Tibial artery (tissue), 4 donors: ENCODE measurements at regions not wholly inside any gene's neighbourhood (a gene's known extent, or its start where the extent isn't known, plus 50 kb on each side); places are given as distances from the start of the nearest gene placed in this dataset.
"Not testable (repeated sequence)": the region's sequence is repeated elsewhere in the genome, so short reads cannot be mapped to it uniquely, and the experiment has no call there.

Experiments
- DNase-seq, 2 donors: peaks; one replicate each; pipeline ENCODE4 v3.0.0-alpha.2; 2019
- H3K27ac ChIP-seq, 2 donors: fragments of 200-600 bp; sonication (generic) in 1 of 2; 1 replicate in 1 of 2; 2 replicates in 1 of 2; pipeline ENCODE4 v1.5.1; 2018 to 2019; ENCODE audit warnings: mild to moderate bottlenecking in 1 of 2
- H3K27me3 ChIP-seq, 2 donors: fragments of 200-600 bp; sonication (generic) in 1 of 2; one replicate each; pipeline versions ENCODE4 v1.5.1 to v1.6.0; 2016 to 2019
- H3K36me3 ChIP-seq, 3 donors: fragments of 200-600 bp; sonication (generic) in 2 of 3; one replicate each; pipeline ENCODE4 v1.5.1; 2016 to 2019; ENCODE audit warnings: mild to moderate bottlenecking in 2 of 3
- H3K4me1 ChIP-seq, 4 donors: fragments of 200-600 bp; sonication (generic) in 2 of 4; 1 replicate in 3 of 4; 2 replicates in 1 of 4; pipeline ENCODE4 v1.5.1; 2016 to 2019
- H3K4me3 ChIP-seq, 2 donors: fragments of 200-600 bp; sonication (generic) in 1 of 2; 1 replicate in 1 of 2; 2 replicates in 1 of 2; pipeline ENCODE4 v1.5.1; 2018 to 2019; ENCODE audit warnings: mild to moderate bottlenecking in 2 of 2
- H3K9me3 ChIP-seq, 3 donors: fragments of 200-600 bp; sonication (generic) in 1 of 3; one replicate each; pipeline ENCODE4 v1.5.1; 2016 to 2019
- intact Hi-C: fragments of 100-400 bp; cut with DNase I; formaldehyde crosslinking; loops from one replicate; pipeline ENCODE4 v1.15.0; 2023; ENCODE audit warnings: low total_unique reads
- TF ChIP-seq, protein P1 (sequence below), 2 experiments: fragments of 200-600 bp in 1 of 2; fragments of 450-650 bp in 1 of 2; IDR thresholded peaks; one replicate each; pipeline ENCODE4 v1.5.1; 2017 to 2019; ENCODE audit warnings: antibody characterized with exemption in 2 of 2, mild to moderate bottlenecking in 1 of 2, moderate library complexity in 1 of 2

DNA sequence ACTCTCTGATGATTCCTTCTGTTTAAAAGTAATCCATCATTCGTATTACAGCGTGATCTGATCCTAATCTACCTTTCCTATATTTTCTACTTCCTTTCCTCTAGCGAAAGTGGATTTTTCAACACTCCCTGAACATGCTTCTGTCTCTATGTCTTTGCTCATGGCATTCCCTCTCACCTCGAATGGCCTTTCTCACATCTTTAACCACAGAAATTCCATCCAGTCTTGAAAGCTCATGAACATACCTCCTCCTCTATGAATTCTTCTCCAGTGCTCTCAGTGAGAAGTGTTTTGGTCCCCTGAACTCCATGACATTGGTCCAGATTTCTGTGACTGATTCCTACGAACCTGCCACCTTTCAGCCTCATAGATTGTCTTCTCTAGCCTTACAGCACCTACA, 323.2 kb downstream of the RAD51AP2 start:
- intact Hi-C loops = no loop called here
- no peaks in the 10 kb centered on the region for H3K4me1 ChIP-seq
- H3K4me3 ChIP-seq = no peak overlapping the region
- TF ChIP-seq, protein P1, sequence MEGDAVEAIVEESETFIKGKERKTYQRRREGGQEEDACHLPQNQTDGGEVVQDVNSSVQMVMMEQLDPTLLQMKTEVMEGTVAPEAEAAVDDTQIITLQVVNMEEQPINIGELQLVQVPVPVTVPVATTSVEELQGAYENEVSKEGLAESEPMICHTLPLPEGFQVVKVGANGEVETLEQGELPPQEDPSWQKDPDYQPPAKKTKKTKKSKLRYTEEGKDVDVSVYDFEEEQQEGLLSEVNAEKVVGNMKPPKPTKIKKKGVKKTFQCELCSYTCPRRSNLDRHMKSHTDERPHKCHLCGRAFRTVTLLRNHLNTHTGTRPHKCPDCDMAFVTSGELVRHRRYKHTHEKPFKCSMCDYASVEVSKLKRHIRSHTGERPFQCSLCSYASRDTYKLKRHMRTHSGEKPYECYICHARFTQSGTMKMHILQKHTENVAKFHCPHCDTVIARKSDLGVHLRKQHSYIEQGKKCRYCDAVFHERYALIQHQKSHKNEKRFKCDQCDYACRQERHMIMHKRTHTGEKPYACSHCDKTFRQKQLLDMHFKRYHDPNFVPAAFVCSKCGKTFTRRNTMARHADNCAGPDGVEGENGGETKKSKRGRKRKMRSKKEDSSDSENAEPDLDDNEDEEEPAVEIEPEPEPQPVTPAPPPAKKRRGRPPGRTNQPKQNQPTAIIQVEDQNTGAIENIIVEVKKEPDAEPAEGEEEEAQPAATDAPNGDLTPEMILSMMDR (IDR thresholded peaks at IDR 0.05) = no peak
- H3K9me3 ChIP-seq = no peaks in the 10 kb centered on the region
- peaks cover 0 to 3% of the 10 kb centered on the region in 2 donors for H3K27me3 ChIP-seq
- DNase-seq = no peak
- no peaks in the 10 kb centered on the region for H3K36me3 ChIP-seq
- no peak overlapping the region for H3K27ac ChIP-seq

DNA sequence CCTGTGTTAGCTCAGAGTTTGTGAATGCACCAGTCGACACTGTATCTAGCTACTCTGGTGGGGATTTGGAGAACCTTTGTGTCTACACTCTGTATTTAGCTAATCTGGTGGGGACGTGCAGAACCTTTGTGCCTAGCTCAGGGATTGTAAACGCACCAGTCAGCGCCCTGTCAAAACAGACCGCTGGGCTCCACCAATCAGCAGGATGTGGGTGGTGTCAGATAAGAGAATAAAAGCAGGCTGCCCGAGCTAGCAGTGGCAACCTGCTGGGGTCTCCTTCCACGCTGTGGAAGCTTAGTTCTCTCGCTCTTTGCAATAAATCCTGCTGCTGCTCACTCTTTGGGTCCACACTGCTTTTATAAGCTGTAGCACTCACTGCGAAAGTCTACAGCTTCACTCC, 324.2 kb downstream of the RAD51AP2 start:
- TF ChIP-seq, protein P1 (IDR thresholded peaks at IDR 0.05) = no peak

DNA sequence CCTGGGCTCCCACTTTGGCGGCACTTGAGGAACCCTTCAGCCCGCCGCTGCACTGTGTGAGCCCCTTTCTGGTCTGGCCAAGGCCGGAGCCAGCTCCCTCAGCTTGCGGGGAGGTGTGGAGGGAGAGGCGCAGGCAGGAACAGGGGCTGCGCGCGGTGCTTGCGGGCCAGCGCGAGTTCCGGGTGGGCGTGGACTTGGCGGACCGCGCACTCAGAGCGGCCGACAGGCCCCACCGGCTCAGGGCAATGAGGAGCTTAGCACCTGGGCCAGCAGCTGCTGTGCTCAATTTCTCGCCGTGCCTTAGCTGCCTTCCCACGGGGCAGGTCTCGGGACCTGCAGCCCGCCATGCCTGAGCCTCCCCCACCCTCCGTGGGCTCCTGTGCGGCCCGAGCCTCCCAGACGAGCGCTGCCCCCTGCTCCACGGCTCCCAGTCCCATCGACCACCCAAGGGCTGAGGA, 324.8 kb downstream of the RAD51AP2 start:
- H3K4me1 ChIP-seq, H3K27me3 ChIP-seq, H3K9me3 ChIP-seq, H3K27ac ChIP-seq, DNase-seq, intact Hi-C loops, H3K4me3 ChIP-seq, H3K36me3 ChIP-seq: not testable (repeated sequence)

More for the DNA sequence above, 324.2 kb downstream of the RAD51AP2 start:
- Histone ChIP-seq H3K27ac (no peak overlapping the region), H3K36me3 (no peaks in the 10 kb centered on the region), H3K4me1 (no peaks in the 10 kb centered on the region), H3K9me3 (no peaks in the 10 kb centered on the region), H3K27me3 (peaks cover 0 to 3% of the 10 kb centered on the region in 2 donors), H3K4me3 (no peak overlapping the region)
- intact Hi-C loops = no loop called here
- no peak for DNase-seq

DNA sequence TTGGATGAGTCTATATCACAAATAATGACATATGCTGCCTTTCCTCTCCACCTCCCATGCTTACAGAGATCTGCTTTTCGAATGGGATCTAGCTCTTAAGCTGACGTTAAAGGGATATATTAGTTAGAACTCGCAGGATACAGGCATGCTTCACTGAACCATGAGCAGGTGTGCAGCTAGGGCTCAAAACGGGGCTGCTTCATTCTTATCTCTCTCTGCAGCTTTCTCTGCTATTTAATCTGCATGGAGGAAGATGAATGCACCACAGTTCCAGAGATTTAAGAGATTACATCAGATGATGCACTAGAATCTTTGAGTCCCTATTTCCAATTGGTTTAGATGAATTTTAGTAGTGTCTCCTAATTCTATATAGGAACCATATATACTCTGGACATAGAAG, 327.0 kb downstream of the RAD51AP2 start:
- TF ChIP-seq, protein P1 (IDR thresholded peaks at IDR 0.05) = no peak
- H3K4me3 ChIP-seq = no peak overlapping the region
- H3K36me3 ChIP-seq = no peaks in the 10 kb centered on the region
- intact Hi-C loops = no loop called here
- no peak for DNase-seq
- no peaks in the 10 kb centered on the region for H3K27me3 ChIP-seq
- H3K9me3 ChIP-seq = no peaks in the 10 kb centered on the region
- no peak overlapping the region for H3K27ac ChIP-seq
- H3K4me1 ChIP-seq = no peaks in the 10 kb centered on the region

DNA sequence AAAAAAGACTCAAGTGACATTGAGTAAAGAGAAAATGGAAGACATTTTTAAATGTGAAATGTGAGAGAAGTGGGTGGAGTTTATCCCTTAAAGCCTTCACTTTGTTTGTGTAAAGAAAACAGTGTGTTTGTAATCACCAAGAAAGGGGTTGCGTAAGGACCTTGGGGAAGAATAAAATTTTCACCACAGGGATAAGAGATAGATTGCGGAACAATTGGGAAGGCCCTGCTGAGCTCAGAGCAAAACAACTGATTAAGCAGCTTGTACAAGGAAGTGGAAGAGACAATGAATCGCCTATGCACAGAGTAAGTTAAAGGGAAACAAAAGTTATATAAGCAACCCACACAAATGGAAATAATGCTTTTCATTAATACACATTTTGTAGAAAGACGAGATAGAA, 327.7 kb downstream of the RAD51AP2 start:
- Histone ChIP-seq H3K4me1 (no peaks in the 10 kb centered on the region), H3K27me3 (no peaks in the 10 kb centered on the region), H3K27ac (no peak overlapping the region), H3K9me3 (no peaks in the 10 kb centered on the region), H3K4me3 (no peak overlapping the region), H3K36me3 (no peaks in the 10 kb centered on the region)
- TF ChIP-seq, protein P1 (IDR thresholded peaks at IDR 0.05) = no peak
- intact Hi-C loops = no loop called here
- DNase-seq = no peak

DNA sequence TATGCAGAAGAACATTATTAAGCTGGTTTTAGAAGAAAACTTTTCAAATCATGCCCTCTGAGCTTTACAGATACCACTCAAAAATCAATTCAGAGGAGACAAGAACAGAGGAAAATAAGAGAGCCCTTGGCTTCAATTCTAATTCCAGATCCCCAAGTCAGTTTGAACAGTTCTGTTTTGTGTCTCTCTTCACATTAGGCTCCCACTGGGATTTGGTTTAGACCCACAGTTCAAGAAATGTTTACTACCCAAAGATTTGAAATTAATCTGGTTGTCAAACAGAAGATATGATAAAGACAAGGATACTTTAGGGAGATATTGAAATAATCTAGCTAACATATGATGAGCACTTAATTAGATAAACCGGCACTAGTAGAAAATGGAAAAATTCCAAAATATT, 329.5 kb downstream of the RAD51AP2 start:
- Histone ChIP-seq H3K4me1 (no peaks in the 10 kb centered on the region), H3K27me3 (no peaks in the 10 kb centered on the region), H3K4me3 (no peak overlapping the region), H3K36me3 (no peaks in the 10 kb centered on the region), H3K9me3 (no peaks in the 10 kb centered on the region), H3K27ac (no peak overlapping the region)
- intact Hi-C loops = no loop called here
- TF ChIP-seq, protein P1 (IDR thresholded peaks at IDR 0.05) = no peak
- DNase-seq = no peak
